GM06990 (cell line): ENCODE measurements at regions not wholly inside any gene's neighbourhood (a gene's known extent, or its start where the extent isn't known, plus 50 kb on each side); places are given as distances from the start of the nearest gene placed in this dataset.
"Not testable (repeated sequence)": the region's sequence is repeated elsewhere in the genome, so short reads cannot be mapped to it uniquely, and the experiment has no call there.

ENCODE experiments used
- DNase-seq: peaks from one replicate; pipeline ENCODE4 v3.0.0-alpha.2; 2011; ENCODE audit not compliant: insufficient read length; ENCODE audit errors: extremely low read depth
- H3K27me3 ChIP-seq: replicated peaks from 2 replicates; pipeline ENCODE4 v1.6.0; 2011; ENCODE audit warnings: low read length; ENCODE audit not compliant: control insufficient read depth, insufficient read depth
- H3K36me3 ChIP-seq: 2 replicates; pipeline ENCODE4 v1.5.1; 2011; ENCODE audit warnings: low read length; ENCODE audit not compliant: control insufficient read depth, insufficient read depth
- H3K4me3 ChIP-seq: replicated peaks from 2 replicates; pipeline ENCODE4 v1.5.1; 2011; ENCODE audit warnings: low read depth, mild to moderate bottlenecking, control low read depth, low read length
- CTCF ChIP-seq: IDR thresholded peaks from 2 replicates; pipeline ENCODE4 v1.5.1; 2011; ENCODE audit warnings: low read length, control low read depth, mild to moderate bottlenecking, inconsistent platforms; ENCODE audit not compliant: insufficient read depth, poor library complexity, severe bottlenecking

GRCh38 chr12:67545298-67545697, 103.2 kb upstream of the DYRK2 start:
- Histone ChIP-seq H3K27me3 (no peaks in the 10 kb centered on the region), H3K36me3 (no peaks in the 10 kb centered on the region), H3K4me3 (no peak overlapping the region)
- no peak for DNase-seq
- no peak for TF ChIP-seq CTCF

GRCh38 chr12:67546746-67547145, 101.8 kb upstream of the DYRK2 start:
- no peak for TF ChIP-seq CTCF
- H3K27me3 ChIP-seq, result no peaks in the 10 kb centered on the region
- DNase-seq, result no peak
- no peak overlapping the region for H3K4me3 ChIP-seq
- no peaks in the 10 kb centered on the region for H3K36me3 ChIP-seq

- H3K27me3 ChIP-seq, DNase-seq, H3K36me3 ChIP-seq, H3K4me3 ChIP-seq: not testable (repeated sequence)
Observed at GRCh38 chr12:67555075-67555717, 93.3 kb upstream of the DYRK2 start.

GRCh38 chr12:67558775-67559174, 89.8 kb upstream of the DYRK2 start:
- Histone ChIP-seq H3K4me3 (no peak overlapping the region), H3K27me3 (no peaks in the 10 kb centered on the region)
- TF ChIP-seq CTCF, result no peak

GRCh38 chr12:67559751-67560150, 88.8 kb upstream of the DYRK2 start:
- DNase-seq, result no peak
- H3K36me3 ChIP-seq, result no peaks in the 10 kb centered on the region
- no peaks in the 10 kb centered on the region for H3K27me3 ChIP-seq
- no peak overlapping the region for H3K4me3 ChIP-seq
- no peak for TF ChIP-seq CTCF

More at GRCh38 chr12:67558775-67559174, 89.8 kb upstream of the DYRK2 start:
- no peaks in the 10 kb centered on the region for H3K36me3 ChIP-seq
- no peak for DNase-seq

GRCh38 chr12:67562513-67563287, 85.8 kb upstream of the DYRK2 start:
- TF ChIP-seq CTCF, result no peak
- H3K4me3 ChIP-seq, result no peak overlapping the region
- H3K36me3 ChIP-seq, result no peaks in the 10 kb centered on the region
- DNase-seq, result no peak
- no peaks in the 10 kb centered on the region for H3K27me3 ChIP-seq
